ENCODE measurements at regions not wholly inside any gene's neighbourhood (a gene's known extent, or its start where the extent isn't known, plus 50 kb on each side); places are given as distances from the start of the nearest gene placed in this dataset.

GRCh38 chr2:185393091-185393490 is 345.5 kb upstream of the FSIP2 start:
- TF ChIP-seq, protein P1, sequence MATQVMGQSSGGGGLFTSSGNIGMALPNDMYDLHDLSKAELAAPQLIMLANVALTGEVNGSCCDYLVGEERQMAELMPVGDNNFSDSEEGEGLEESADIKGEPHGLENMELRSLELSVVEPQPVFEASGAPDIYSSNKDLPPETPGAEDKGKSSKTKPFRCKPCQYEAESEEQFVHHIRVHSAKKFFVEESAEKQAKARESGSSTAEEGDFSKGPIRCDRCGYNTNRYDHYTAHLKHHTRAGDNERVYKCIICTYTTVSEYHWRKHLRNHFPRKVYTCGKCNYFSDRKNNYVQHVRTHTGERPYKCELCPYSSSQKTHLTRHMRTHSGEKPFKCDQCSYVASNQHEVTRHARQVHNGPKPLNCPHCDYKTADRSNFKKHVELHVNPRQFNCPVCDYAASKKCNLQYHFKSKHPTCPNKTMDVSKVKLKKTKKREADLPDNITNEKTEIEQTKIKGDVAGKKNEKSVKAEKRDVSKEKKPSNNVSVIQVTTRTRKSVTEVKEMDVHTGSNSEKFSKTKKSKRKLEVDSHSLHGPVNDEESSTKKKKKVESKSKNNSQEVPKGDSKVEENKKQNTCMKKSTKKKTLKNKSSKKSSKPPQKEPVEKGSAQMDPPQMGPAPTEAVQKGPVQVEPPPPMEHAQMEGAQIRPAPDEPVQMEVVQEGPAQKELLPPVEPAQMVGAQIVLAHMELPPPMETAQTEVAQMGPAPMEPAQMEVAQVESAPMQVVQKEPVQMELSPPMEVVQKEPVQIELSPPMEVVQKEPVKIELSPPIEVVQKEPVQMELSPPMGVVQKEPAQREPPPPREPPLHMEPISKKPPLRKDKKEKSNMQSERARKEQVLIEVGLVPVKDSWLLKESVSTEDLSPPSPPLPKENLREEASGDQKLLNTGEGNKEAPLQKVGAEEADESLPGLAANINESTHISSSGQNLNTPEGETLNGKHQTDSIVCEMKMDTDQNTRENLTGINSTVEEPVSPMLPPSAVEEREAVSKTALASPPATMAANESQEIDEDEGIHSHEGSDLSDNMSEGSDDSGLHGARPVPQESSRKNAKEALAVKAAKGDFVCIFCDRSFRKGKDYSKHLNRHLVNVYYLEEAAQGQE (IDR thresholded peaks at IDR 0.05; ENCODE audit: low read depth, low read length): no peak
- TF ChIP-seq RAD21 (IDR thresholded peaks at IDR 0.05; ENCODE audit: low read length): no peak
- TF ChIP-seq, protein P2, sequence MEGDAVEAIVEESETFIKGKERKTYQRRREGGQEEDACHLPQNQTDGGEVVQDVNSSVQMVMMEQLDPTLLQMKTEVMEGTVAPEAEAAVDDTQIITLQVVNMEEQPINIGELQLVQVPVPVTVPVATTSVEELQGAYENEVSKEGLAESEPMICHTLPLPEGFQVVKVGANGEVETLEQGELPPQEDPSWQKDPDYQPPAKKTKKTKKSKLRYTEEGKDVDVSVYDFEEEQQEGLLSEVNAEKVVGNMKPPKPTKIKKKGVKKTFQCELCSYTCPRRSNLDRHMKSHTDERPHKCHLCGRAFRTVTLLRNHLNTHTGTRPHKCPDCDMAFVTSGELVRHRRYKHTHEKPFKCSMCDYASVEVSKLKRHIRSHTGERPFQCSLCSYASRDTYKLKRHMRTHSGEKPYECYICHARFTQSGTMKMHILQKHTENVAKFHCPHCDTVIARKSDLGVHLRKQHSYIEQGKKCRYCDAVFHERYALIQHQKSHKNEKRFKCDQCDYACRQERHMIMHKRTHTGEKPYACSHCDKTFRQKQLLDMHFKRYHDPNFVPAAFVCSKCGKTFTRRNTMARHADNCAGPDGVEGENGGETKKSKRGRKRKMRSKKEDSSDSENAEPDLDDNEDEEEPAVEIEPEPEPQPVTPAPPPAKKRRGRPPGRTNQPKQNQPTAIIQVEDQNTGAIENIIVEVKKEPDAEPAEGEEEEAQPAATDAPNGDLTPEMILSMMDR (IDR thresholded peaks at IDR 0.05): no peak
- no peak for TF ChIP-seq YY1 (IDR thresholded peaks at IDR 0.05; ENCODE audit: low read depth)
- no peak for TF ChIP-seq EP300 (IDR thresholded peaks at IDR 0.05; ENCODE audit: borderline replicate concordance in 1 of 2, low read depth in 1 of 2, low read length in 1 of 2)
- no peak for TF ChIP-seq MXI1 (IDR thresholded peaks at IDR 0.05; ENCODE audit: low read depth, low read length)
- no peak for TF ChIP-seq SMC3 (IDR thresholded peaks at IDR 0.05; ENCODE audit: low read depth, low read length)
